ENCODE measurements at regions not wholly inside any gene's neighbourhood (a gene's known extent, or its start where the extent isn't known, plus 50 kb on each side); places are given as distances from the start of the nearest gene placed in this dataset.
"Not testable (repeated sequence)": the region's sequence is repeated elsewhere in the genome, so short reads cannot be mapped to it uniquely, and the experiment has no call there.

GRCh38 chr12:104888892-104889291 lies 69.2 kb downstream of the SLC41A2 start:
- TF ChIP-seq, protein P1, sequence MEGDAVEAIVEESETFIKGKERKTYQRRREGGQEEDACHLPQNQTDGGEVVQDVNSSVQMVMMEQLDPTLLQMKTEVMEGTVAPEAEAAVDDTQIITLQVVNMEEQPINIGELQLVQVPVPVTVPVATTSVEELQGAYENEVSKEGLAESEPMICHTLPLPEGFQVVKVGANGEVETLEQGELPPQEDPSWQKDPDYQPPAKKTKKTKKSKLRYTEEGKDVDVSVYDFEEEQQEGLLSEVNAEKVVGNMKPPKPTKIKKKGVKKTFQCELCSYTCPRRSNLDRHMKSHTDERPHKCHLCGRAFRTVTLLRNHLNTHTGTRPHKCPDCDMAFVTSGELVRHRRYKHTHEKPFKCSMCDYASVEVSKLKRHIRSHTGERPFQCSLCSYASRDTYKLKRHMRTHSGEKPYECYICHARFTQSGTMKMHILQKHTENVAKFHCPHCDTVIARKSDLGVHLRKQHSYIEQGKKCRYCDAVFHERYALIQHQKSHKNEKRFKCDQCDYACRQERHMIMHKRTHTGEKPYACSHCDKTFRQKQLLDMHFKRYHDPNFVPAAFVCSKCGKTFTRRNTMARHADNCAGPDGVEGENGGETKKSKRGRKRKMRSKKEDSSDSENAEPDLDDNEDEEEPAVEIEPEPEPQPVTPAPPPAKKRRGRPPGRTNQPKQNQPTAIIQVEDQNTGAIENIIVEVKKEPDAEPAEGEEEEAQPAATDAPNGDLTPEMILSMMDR (IDR thresholded peaks at IDR 0.05): no peak
- intact Hi-C loops (cut with DNase I): no loop called here
- peaks cover 0 to 2% (median 0%) of the 10 kb centered on the region in 11 donors for H3K9me3 ChIP-seq
- H3K4me3 ChIP-seq: no peak overlapping the region
- H3K4me1 ChIP-seq: peaks cover 0 to 4% (median 0%) of the 10 kb centered on the region in 9 donors
- DNase-seq (no peak), ATAC-seq (no peak)
- H3K27me3 ChIP-seq: no peaks in the 10 kb centered on the region
- no peak overlapping the region for H3K27ac ChIP-seq
- H3K36me3 ChIP-seq: no peaks in the 10 kb centered on the region

DNA sequence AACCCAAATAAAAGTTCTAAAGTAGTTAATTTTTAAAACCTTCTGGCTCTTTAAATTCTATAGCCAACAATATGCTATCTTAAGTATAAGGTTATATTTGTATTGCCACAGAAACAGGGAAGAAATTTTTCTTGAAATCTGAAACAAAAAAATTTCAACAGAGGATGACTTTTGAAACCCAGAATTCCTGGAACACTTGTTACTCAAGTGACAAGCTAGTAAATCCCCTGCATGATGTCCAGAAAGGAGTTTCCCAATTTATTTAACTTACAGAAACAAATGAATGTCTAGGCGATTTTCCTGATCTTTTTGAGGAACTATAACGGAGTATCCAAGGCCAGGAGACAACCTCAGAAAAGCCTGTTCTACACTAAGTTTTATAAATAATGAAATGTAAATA lies 69.6 kb downstream of the SLC41A2 start:
- 79 to 87% methylated on average over 2 of the region's 2 CpGs for WGBS, 2 donors
- Histone ChIP-seq H3K4me3 (no peak overlapping the region), H3K4me1 (peaks cover 0 to 4% (median 0%) of the 10 kb centered on the region in 9 donors), H3K9me3 (peaks cover 0 to 4% (median 0%) of the 10 kb centered on the region in 11 donors), H3K27me3 (no peaks in the 10 kb centered on the region), H3K36me3 (no peaks in the 10 kb centered on the region), H3K27ac (no peak overlapping the region)
- ATAC-seq (no peak), DNase-seq (no peak)
- TF ChIP-seq, protein P1 (IDR thresholded peaks at IDR 0.05): no peak
- intact Hi-C loops (cut with DNase I): no loop called here

GRCh38 chr12:104887452-104887851 lies 70.6 kb downstream of the SLC41A2 start:
- no peaks in the 10 kb centered on the region for H3K36me3 ChIP-seq
- H3K27me3 ChIP-seq: no peaks in the 10 kb centered on the region
- 83 to 85% methylated on average over 2 of the region's 2 CpGs for WGBS, 2 donors
- peaks cover 0 to 4% (median 0%) of the 10 kb centered on the region in 11 donors for H3K9me3 ChIP-seq
- peaks cover 0 to 4% (median 0%) of the 10 kb centered on the region in 9 donors for H3K4me1 ChIP-seq
- DNase-seq (no peak), ATAC-seq (no peak)
- no peak overlapping the region for H3K4me3 ChIP-seq
- TF ChIP-seq, protein P1 (IDR thresholded peaks at IDR 0.05): no peak
- intact Hi-C loops (cut with DNase I): no loop called here
- H3K27ac ChIP-seq: no peak overlapping the region

DNA sequence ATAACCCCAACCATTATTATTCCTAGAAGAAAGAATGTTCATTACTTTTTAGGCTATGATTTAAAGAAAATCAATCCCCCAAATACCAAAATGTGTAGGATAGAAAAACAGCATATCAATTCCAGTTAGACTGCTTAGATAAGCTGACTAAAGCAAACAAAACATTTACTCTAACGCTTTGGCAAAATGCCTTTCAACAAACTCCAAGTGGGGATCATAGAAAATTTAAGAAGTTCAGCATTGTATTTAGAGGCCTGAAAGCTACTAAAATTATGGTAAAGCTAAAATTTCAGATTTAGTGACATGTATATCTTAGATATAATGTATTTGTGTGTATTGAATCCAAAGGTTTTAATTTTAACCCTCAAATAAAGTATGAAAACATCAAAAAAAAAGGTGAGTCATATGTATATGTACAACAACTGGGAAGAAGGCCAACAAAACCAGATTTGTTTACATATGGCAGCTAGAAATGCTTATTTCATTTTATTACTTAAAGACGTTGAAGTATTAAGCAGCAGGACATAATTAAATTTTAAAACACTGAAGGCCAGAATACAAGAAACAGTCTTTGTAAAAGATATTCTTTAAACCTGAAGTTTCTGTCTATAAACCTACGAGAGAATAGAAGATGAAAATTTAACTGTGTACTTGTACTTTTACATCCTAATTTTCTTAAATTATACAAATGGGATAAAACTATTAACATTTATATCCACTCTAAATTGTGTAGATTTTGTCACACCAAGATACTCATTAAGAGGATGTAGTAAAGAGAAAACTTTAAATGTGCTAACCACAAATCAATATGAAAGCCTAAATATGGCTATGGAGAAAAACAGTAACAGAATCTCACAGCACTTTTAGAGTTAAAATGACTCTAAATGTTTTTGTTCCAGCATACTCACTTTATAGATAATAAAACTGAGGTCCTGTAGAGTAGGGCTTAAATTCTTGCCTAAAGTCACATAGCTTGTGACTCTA lies 71.4 kb downstream of the SLC41A2 start:
- 70 to 71% methylated on average over 3 of the region's 3 CpGs for WGBS, 2 donors
- intact Hi-C loops (cut with DNase I): no loop called here
- H3K27ac ChIP-seq: no peak overlapping the region
- ATAC-seq: no peak
- no peaks in the 10 kb centered on the region for H3K36me3 ChIP-seq
- TF ChIP-seq, protein P1 (IDR thresholded peaks at IDR 0.05): no peak
- H3K4me3 ChIP-seq: no peak overlapping the region
- DNase-seq: no peak
- H3K4me1 ChIP-seq: peaks cover 0 to 4% (median 0%) of the 10 kb centered on the region in 9 donors
- peaks cover 0 to 4% (median 0%) of the 10 kb centered on the region in 11 donors for H3K9me3 ChIP-seq
- no peaks in the 10 kb centered on the region for H3K27me3 ChIP-seq

DNA sequence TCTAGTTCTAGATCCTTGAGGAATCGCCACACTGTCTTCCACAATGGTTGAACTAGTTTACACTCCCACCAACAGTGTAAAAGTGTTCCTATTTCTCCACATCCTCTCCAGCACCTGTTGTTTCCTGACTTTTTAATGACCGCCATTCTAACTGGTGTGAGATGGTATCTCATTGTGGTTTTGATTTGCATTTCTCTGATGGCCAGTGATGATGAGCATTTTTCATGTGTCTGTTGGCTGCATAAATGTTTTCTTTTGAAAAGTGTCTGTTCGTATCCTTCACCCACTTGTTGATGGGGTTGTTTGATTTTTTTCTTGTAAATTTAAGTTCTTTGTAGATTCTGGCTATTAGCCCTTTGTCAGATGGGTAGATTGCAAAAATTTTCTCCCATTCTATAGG lies 79.2 kb downstream of the SLC41A2 start:
- H3K27ac ChIP-seq, ATAC-seq, H3K4me1 ChIP-seq, H3K4me3 ChIP-seq, DNase-seq, H3K27me3 ChIP-seq, H3K9me3 ChIP-seq, H3K36me3 ChIP-seq: not testable (repeated sequence)
- WGBS, 2 donors: 86 to 91% methylated on average over 2 of the region's 3 CpGs
- intact Hi-C loops (cut with DNase I): loop anchor here in 8 of 10 donors (5.0 to 10.0 kb wide), 7 partner anchors 144 to 684 kb away; partner anchors contain the start of gene CHST11 (in 1 of the 8)
